CD4-positive, alpha-beta T cell treated with Interleukin-6 at 100 ng/mL for 8 hours (primary cell): ENCODE measurements at regions not wholly inside any gene's neighbourhood (a gene's known extent, or its start where the extent isn't known, plus 50 kb on each side); places are given as distances from the start of the nearest gene placed in this dataset.
"Not testable (repeated sequence)": the region's sequence is repeated elsewhere in the genome, so short reads cannot be mapped to it uniquely, and the experiment has no call there.

Source experiments
- DNase-seq: peaks from one replicate; pipeline ENCODE4 v3.0.0-alpha.2; 2020; ENCODE audit warnings: mixed read lengths, low spot score

- peak; percentile 19 for DNase-seq
Observed at GRCh38 chr1:149635290-149635899, 51.7 kb downstream of the PPIAL4C start.

GRCh38 chr1:149636286-149637122 lies 52.9 kb downstream of the PPIAL4C start:
- DNase-seq = peak; percentile 86

GRCh38 chr1:149638481-149638880 lies 54.8 kb downstream of the PPIAL4C start:
- not testable (repeated sequence) for DNase-seq

- not testable (repeated sequence) for DNase-seq
Observed at GRCh38 chr1:149638901-149639658, 55.4 kb downstream of the PPIAL4C start.

GRCh38 chr1:149641179-149641578 lies 57.5 kb downstream of the PPIAL4C start:
- DNase-seq = not testable (repeated sequence)

GRCh38 chr1:149644818-149645217 lies 61.2 kb downstream of the PPIAL4C start:
- DNase-seq = not testable (repeated sequence)

- DNase-seq = not testable (repeated sequence)
Observed at GRCh38 chr1:149646360-149647017, 62.8 kb downstream of the PPIAL4C start.

GRCh38 chr1:149647018-149647373 lies 63.3 kb downstream of the PPIAL4C start:
- not testable (repeated sequence) for DNase-seq

- not testable (repeated sequence) for DNase-seq
Observed at GRCh38 chr1:149657750-149658149, 74.1 kb downstream of the PPIAL4C start.

- not testable (repeated sequence) for DNase-seq
Observed at GRCh38 chr1:149658175-149658574, 74.5 kb downstream of the PPIAL4C start.

GRCh38 chr1:149664624-149665023 lies 81.0 kb downstream of the PPIAL4C start:
- DNase-seq = not testable (repeated sequence)

GRCh38 chr1:149665033-149665432 lies 81.4 kb downstream of the PPIAL4C start:
- not testable (repeated sequence) for DNase-seq

GRCh38 chr1:149665528-149665927 lies 81.9 kb downstream of the PPIAL4C start:
- DNase-seq = not testable (repeated sequence)

- DNase-seq = not testable (repeated sequence)
Observed at GRCh38 chr1:149673231-149673909, 89.7 kb downstream of the PPIAL4C start.

- DNase-seq = not testable (repeated sequence)
Observed at GRCh38 chr1:149674921-149675320, 91.3 kb downstream of the PPIAL4C start.

GRCh38 chr1:149677359-149677758 lies 93.7 kb downstream of the PPIAL4C start:
- not testable (repeated sequence) for DNase-seq

- DNase-seq = not testable (repeated sequence)
Observed at GRCh38 chr1:149686593-149687238, 95.8 kb upstream of the FCGR1A start.

GRCh38 chr1:149691399-149691798 lies 91.1 kb upstream of the FCGR1A start:
- not testable (repeated sequence) for DNase-seq

GRCh38 chr1:149692804-149693539 lies 89.5 kb upstream of the FCGR1A start:
- peak; percentile 12 for DNase-seq

GRCh38 chr1:149695066-149695465 lies 87.4 kb upstream of the FCGR1A start:
- DNase-seq = not testable (repeated sequence)
